Activated B cell treated with CpG ODN at 0.5 μM for 24 hours (primary cell): ENCODE measurements at regions not wholly inside any gene's neighbourhood (a gene's known extent, or its start where the extent isn't known, plus 50 kb on each side); places are given as distances from the start of the nearest gene placed in this dataset.

Experiments
- ATAC-seq: fragments of 200-7000 bp; cut with Tn5 transposase; one replicate; pipeline ENCODE4 v1.10.0; 2021; ENCODE audit warnings: low read depth, mild to moderate bottlenecking, moderate library complexity
- CTCF ChIA-PET: fragments of 350-600 bp; sonication (Branson Sonifier 250); formaldehyde crosslinking; loops from one replicate; lab custom pipeline; 2021; ENCODE audit warnings: antibody characterized with exemption; lab: Charles Lee
- POLR2A ChIA-PET: fragments of 350-600 bp; sonication (Branson Sonifier 250); formaldehyde crosslinking; loops from one replicate; lab custom pipeline; 2021; ENCODE audit warnings: antibody characterized with exemption; lab: Charles Lee
- DNase-seq: peaks from one replicate; pipeline ENCODE4 v3.0.0; 2022
- H3K27ac Mint-ChIP-seq: one replicate; pipeline ENCODE4 v1.8.0; 2020; ENCODE audit warnings: mixed read lengths
- H3K27me3 Mint-ChIP-seq: one replicate; pipeline ENCODE4 v1.8.0; 2021; ENCODE audit warnings: mixed read lengths
- H3K36me3 Mint-ChIP-seq: one replicate; pipeline ENCODE4 v1.8.0; 2021; ENCODE audit warnings: low read depth, mixed read lengths
- H3K4me1 Mint-ChIP-seq: one replicate; pipeline ENCODE4 v1.8.0; 2021; ENCODE audit warnings: mixed read lengths
- H3K4me3 Mint-ChIP-seq: one replicate; pipeline ENCODE4 v1.8.0; 2020; ENCODE audit warnings: mild to moderate bottlenecking, mixed read lengths
- H3K9me3 Mint-ChIP-seq: one replicate; pipeline ENCODE4 v1.8.0; 2020; ENCODE audit warnings: mixed read lengths
- intact Hi-C: fragments of 100-400 bp; cut with micrococcal nuclease; formaldehyde crosslinking; loops from one replicate; pipeline ENCODE4 v1.15.1; 2024
- TF ChIP-seq, protein P1 (sequence below): fragments of 200-600 bp; IDR thresholded peaks from one replicate; pipeline ENCODE4 v1.8.0; 2022; ENCODE audit warnings: antibody characterized with exemption, mild to moderate bottlenecking

DNA sequence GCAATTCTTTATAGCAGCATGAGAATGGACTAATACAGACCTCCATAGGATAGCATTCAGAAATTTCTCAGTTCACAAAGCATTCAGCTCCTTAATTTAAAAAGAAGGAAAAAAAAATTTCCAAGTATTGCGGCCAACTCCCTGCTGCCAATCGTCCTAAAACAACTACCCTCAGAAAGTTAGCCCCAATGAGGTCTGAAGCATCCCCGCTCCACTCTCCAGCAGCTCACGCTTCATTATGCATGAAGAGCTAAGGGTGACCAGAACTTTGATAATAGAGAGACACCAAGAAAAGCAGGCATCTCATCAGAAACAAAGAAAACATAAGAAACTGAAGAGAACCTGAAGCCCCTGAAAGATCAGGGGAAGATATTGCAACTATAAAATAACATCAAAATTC, 172.8 kb upstream of the NUDT4 start:
- Mint-ChIP-seq H3K36me3 (no peaks in the 10 kb centered on the region), H3K9me3 (peaks cover 2% of the 10 kb centered on the region), H3K4me3 (no peak overlapping the region), H3K4me1 (peaks cover 2% of the 10 kb centered on the region), H3K27me3 (no peaks in the 10 kb centered on the region), H3K27ac (no peak overlapping the region)
- no peak for DNase-seq
- CTCF ChIA-PET, result no interaction called here
- ATAC-seq, result no peak
- POLR2A ChIA-PET, result interaction anchor here (0.7 kb wide), 1 partner anchor 898 kb away, joined by 4 read pairs; no protein-coding TSS in a partner anchor
- intact Hi-C loops, result no loop called here
- TF ChIP-seq, protein P1, sequence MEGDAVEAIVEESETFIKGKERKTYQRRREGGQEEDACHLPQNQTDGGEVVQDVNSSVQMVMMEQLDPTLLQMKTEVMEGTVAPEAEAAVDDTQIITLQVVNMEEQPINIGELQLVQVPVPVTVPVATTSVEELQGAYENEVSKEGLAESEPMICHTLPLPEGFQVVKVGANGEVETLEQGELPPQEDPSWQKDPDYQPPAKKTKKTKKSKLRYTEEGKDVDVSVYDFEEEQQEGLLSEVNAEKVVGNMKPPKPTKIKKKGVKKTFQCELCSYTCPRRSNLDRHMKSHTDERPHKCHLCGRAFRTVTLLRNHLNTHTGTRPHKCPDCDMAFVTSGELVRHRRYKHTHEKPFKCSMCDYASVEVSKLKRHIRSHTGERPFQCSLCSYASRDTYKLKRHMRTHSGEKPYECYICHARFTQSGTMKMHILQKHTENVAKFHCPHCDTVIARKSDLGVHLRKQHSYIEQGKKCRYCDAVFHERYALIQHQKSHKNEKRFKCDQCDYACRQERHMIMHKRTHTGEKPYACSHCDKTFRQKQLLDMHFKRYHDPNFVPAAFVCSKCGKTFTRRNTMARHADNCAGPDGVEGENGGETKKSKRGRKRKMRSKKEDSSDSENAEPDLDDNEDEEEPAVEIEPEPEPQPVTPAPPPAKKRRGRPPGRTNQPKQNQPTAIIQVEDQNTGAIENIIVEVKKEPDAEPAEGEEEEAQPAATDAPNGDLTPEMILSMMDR, result no peak

DNA sequence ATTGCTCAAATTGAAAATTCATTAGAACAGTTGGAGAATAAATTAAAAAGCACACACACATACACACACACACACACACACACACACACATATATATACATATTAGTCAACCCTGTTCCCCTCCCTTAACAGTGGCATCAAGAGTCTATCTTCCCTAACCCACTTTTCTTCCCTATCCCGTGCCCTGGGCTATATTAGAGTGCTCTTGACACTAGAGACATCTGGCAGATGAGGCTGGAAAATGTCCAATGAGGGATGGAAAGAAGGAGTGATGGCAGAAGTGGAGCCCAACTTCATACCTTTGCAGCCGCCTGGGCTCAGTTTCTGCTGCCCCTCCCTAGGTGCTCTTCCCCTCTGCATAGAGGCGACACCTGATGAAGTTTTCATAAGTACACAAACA, 172.4 kb upstream of the NUDT4 start:
- intact Hi-C loops, result no loop called here
- Mint-ChIP-seq H3K9me3 (peaks cover 2% of the 10 kb centered on the region), H3K4me3 (no peak overlapping the region), H3K27me3 (no peaks in the 10 kb centered on the region), H3K36me3 (no peaks in the 10 kb centered on the region), H3K27ac (no peak overlapping the region), H3K4me1 (peaks cover 2% of the 10 kb centered on the region)
- no peak for DNase-seq
- CTCF ChIA-PET, result no interaction called here
- POLR2A ChIA-PET, result no interaction called here
- no peak for ATAC-seq
- TF ChIP-seq, protein P1, result no peak

DNA sequence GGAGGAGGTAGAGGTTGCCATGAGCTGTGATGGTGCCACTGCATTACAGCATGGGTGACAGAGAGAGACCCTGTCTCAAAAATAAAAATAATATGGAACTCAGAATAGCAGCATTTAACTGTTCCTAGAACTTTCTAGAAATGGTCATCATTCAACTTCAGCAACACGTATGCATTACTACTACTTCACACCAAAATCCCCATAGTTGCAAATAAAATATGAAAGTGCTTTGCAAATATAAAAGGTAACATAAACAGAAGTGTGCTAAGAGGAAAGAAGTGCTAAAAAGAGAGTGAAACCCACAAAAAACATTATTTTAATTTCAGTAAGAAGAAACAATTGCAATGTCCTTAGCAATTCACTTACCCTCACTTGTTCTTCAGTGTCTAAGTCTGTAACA, 169.7 kb upstream of the NUDT4 start:
- intact Hi-C loops, result no loop called here
- Mint-ChIP-seq H3K4me1 (no peaks in the 10 kb centered on the region), H3K27ac (no peak overlapping the region), H3K36me3 (no peaks in the 10 kb centered on the region), H3K4me3 (no peak overlapping the region), H3K9me3 (no peaks in the 10 kb centered on the region), H3K27me3 (no peaks in the 10 kb centered on the region)
- TF ChIP-seq, protein P1, result no peak
- DNase-seq, result no peak
- ChIA-PET POLR2A (no interaction called here), CTCF (no interaction called here)
- ATAC-seq, result no peak

DNA sequence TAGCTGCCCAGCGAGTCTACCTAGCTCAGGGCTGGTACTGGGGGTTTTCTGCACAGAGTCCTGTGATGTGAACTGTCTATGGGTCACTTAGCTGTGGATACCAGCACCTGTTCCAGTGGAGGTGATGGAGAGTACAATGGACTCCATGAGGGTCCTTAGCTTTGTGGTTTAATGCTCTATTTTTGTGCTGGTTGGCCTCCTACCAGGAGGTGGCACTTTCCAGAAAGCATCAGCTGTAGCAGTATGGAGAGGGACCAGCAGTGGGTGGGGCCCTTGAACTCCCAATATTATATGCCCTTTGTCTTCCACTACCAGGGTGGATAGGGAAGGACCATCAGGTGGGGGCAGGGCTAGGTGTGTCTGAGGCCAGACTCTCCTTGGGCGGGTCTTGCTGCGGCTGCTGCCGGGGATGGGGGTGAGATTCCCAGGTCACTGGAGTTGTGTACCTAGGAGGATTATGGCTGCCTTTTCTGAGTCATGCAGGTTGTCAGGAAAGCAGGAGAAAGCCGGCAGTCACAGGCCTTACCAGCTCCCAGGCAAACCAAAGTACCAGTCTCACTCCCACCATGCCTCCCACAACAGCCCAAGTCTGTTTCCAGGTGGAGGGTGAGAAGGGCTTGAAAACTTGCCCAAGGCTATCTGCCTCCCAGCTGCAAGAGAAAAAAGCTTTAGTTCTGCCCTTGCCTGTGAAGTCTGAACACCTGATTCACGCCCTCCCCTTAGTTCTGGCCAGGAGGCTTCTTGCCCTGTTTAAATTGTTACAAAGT, 163.0 kb upstream of the NUDT4 start:
- H3K27ac Mint-ChIP-seq, result no peak overlapping the region
- intact Hi-C loops, result loop anchor here (5.0 kb wide), 1 partner anchor 32 kb away; no protein-coding TSS in a partner anchor

DNA sequence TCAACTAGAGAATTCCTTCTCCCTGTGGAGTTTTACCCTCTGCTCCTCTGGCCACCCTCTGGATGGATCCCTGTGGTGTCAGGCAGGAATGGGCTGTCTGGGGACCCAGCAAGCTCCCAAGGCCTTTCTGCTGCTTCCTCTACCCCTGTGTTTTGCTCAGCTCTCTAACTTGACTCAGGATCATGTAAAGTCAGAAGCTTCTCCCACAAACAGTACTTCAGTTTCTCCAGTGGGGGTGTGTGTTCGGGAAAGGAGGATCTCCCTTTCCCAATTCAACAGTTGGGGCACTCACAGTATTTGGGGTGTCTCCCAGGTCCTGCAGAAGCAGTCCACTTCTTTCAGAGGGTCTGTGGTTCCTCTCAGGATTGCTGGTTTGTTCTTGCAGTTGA, 162.4 kb upstream of the NUDT4 start:
- CTCF ChIA-PET, result no interaction called here
- H3K27me3 Mint-ChIP-seq, result no peaks in the 10 kb centered on the region
- intact Hi-C loops, result loop anchor here (5.0 kb wide), 1 partner anchor 33 kb away; no protein-coding TSS in a partner anchor

More for the DNA sequence above, 163.0 kb upstream of the NUDT4 start:
- Mint-ChIP-seq H3K9me3 (no peaks in the 10 kb centered on the region), H3K36me3 (no peaks in the 10 kb centered on the region), H3K27me3 (no peaks in the 10 kb centered on the region), H3K4me1 (peaks cover 7% of the 10 kb centered on the region), H3K4me3 (no peak overlapping the region)
- ATAC-seq (no peak), DNase-seq (no peak)
- ChIA-PET CTCF (no interaction called here), POLR2A (no interaction called here)
- TF ChIP-seq, protein P1, result no peak

More for the DNA sequence above, 162.4 kb upstream of the NUDT4 start:
- POLR2A ChIA-PET, result no interaction called here
- TF ChIP-seq, protein P1, result no peak
- Mint-ChIP-seq H3K4me1 (peaks cover 7% of the 10 kb centered on the region), H3K27ac (no peak overlapping the region), H3K9me3 (no peaks in the 10 kb centered on the region), H3K36me3 (no peaks in the 10 kb centered on the region), H3K4me3 (no peak overlapping the region)
- ATAC-seq (no peak), DNase-seq (no peak)
